ENCODE measurements at regions not wholly inside any gene's neighbourhood (a gene's known extent, or its start where the extent isn't known, plus 50 kb on each side); places are given as distances from the start of the nearest gene placed in this dataset.

GRCh38 chr6:139868576-139868975 is 494.1 kb upstream of the CITED2 start:
- TF ChIP-seq, protein P1, sequence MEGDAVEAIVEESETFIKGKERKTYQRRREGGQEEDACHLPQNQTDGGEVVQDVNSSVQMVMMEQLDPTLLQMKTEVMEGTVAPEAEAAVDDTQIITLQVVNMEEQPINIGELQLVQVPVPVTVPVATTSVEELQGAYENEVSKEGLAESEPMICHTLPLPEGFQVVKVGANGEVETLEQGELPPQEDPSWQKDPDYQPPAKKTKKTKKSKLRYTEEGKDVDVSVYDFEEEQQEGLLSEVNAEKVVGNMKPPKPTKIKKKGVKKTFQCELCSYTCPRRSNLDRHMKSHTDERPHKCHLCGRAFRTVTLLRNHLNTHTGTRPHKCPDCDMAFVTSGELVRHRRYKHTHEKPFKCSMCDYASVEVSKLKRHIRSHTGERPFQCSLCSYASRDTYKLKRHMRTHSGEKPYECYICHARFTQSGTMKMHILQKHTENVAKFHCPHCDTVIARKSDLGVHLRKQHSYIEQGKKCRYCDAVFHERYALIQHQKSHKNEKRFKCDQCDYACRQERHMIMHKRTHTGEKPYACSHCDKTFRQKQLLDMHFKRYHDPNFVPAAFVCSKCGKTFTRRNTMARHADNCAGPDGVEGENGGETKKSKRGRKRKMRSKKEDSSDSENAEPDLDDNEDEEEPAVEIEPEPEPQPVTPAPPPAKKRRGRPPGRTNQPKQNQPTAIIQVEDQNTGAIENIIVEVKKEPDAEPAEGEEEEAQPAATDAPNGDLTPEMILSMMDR (IDR thresholded peaks at IDR 0.05; ENCODE audit: low read length) = no peak
- TF ChIP-seq EZH2phosphoT487 (IDR thresholded peaks at IDR 0.05; ENCODE audit: low read length) (no peak), EZH2 (optimal IDR thresholded peaks at IDR 0.05; ENCODE audit: low read depth, low read length) (no peak)
